Psoas muscle (tissue), 7 donors: ENCODE measurements at regions not wholly inside any gene's neighbourhood (a gene's known extent, or its start where the extent isn't known, plus 50 kb on each side); places are given as distances from the start of the nearest gene placed in this dataset.
"Not testable (repeated sequence)": the region's sequence is repeated elsewhere in the genome, so short reads cannot be mapped to it uniquely, and the experiment has no call there.

Source experiments
- ATAC-seq, 4 donors: fragments of 200-7000 bp; cut with Tn5 transposase; one replicate each; pipeline ENCODE4 v1.9.1; 2020; ENCODE audit warnings: moderate library complexity in 3 of 4, mild to moderate bottlenecking in 2 of 4
- DNase-seq, 2 donors: peaks; one replicate each; pipeline ENCODE4 v3.0.0-alpha.2; 2020
- H3K27ac ChIP-seq: fragments of 200-600 bp; one replicate; pipeline ENCODE4 v1.8.0; 2022
- H3K27me3 ChIP-seq, 3 donors: fragments of 200-600 bp in 1 of 3; one replicate each; pipeline versions ENCODE4 v1.6.1 to v1.8.0; 2013 to 2022; ENCODE audit warnings: low read length in 2 of 3, mild to moderate bottlenecking in 2 of 3, moderate library complexity in 1 of 3; ENCODE audit not compliant: insufficient read depth in 3 of 3
- H3K36me3 ChIP-seq, 2 donors: fragments of 200-600 bp in 1 of 2; one replicate each; pipeline versions ENCODE4 v1.6.1 to v1.8.0; 2013 to 2022; ENCODE audit warnings: low read depth in 1 of 2, mild to moderate bottlenecking in 1 of 2, moderate library complexity in 1 of 2; ENCODE audit not compliant: insufficient read depth in 1 of 2
- H3K4me1 ChIP-seq: fragments of 200-600 bp; one replicate; pipeline ENCODE4 v1.8.0; 2022
- H3K4me3 ChIP-seq: fragments of 200-600 bp; one replicate; pipeline ENCODE4 v1.8.0; 2022; ENCODE audit warnings: mild to moderate bottlenecking
- H3K9me3 ChIP-seq: fragments of 200-600 bp; one replicate; pipeline ENCODE4 v1.8.0; 2022
- CTCF ChIP-seq: fragments of 200-600 bp; IDR thresholded peaks from one replicate; pipeline ENCODE4 v1.8.0; 2022; ENCODE audit warnings: antibody characterized with exemption
- WGBS, 3 donors: extraction: QIAGEN DNeasy Blood & Tissue Kit; methylation state at CpG; one replicate each; pipeline versions ENCODE4 v1.1.6 to v1.1.7; 2013; 5-methylcytosine and 5-hydroxymethylcytosine counted together
- intact Hi-C, 2 donors: fragments of 100-400 bp; cut with DNase I; formaldehyde crosslinking; loops; one replicate each; pipeline versions ENCODE4 v1.11.0 to v1.14.2; 2022
- donor health status: healthy with polysubstance abuse.
- donor health status: DM: no; HTN: no; CAD: no; lungs with moderate emphysema.
- donor health status: Bipolar disorder and iron deficiency.
- donor health status: healthy.
- donor health status: DM: yes; HTN: yes; CAD: no.
- donor health status: DM: no; HTN: no; CAD: no.
- donor health status: DM: yes; HTN: yes; CAD: no.

- intact Hi-C loops: no loop called here
- no peaks in the 10 kb centered on the region for H3K27me3 ChIP-seq
- DNase-seq: no peak
Observed at GRCh38 chr5:18660511-18660910, 1026.3 kb downstream of the TAF11L14 start.

GRCh38 chr5:18662231-18662630 lies 1028.0 kb downstream of the TAF11L14 start:
- 86 to 89% (median 87%) methylated on average over 2 of the region's 2 CpGs for WGBS, 3 donors
- Histone ChIP-seq H3K36me3 (no peaks in the 10 kb centered on the region), H3K4me1 (no peaks in the 10 kb centered on the region), H3K9me3 (no peaks in the 10 kb centered on the region), H3K27ac (no peak overlapping the region), H3K4me3 (no peak overlapping the region), H3K27me3 (no peaks in the 10 kb centered on the region)
- DNase-seq: no peak
- intact Hi-C loops: no loop called here
- ATAC-seq: no peak
- TF ChIP-seq CTCF: no peak

More at GRCh38 chr5:18660511-18660910, 1026.3 kb downstream of the TAF11L14 start:
- no peak for ATAC-seq
- Histone ChIP-seq H3K4me3 (no peak overlapping the region), H3K9me3 (no peaks in the 10 kb centered on the region), H3K27ac (no peak overlapping the region), H3K36me3 (no peaks in the 10 kb centered on the region), H3K4me1 (no peaks in the 10 kb centered on the region)
- TF ChIP-seq CTCF: no peak

GRCh38 chr5:18674212-18674611 lies 1040.0 kb downstream of the TAF11L14 start:
- H3K4me1 ChIP-seq, H3K9me3 ChIP-seq, ATAC-seq, H3K36me3 ChIP-seq, H3K4me3 ChIP-seq, intact Hi-C loops, H3K27me3 ChIP-seq, H3K27ac ChIP-seq, DNase-seq: not testable (repeated sequence)
- WGBS, 3 donors: 68 to 84% (median 72%) methylated on average over 2 to 4 of the region's 4 CpGs

GRCh38 chr5:18675041-18675440 lies 1040.8 kb downstream of the TAF11L14 start:
- 68 to 90% (median 86%) methylated on average over 2 of the region's 2 CpGs for WGBS, 3 donors
- H3K9me3 ChIP-seq: peaks cover 4% of the 10 kb centered on the region
- ATAC-seq (no peak), DNase-seq (no peak)
- H3K36me3 ChIP-seq: no peaks in the 10 kb centered on the region
- intact Hi-C loops: no loop called here
- H3K4me3 ChIP-seq: no peak overlapping the region
- H3K4me1 ChIP-seq: no peaks in the 10 kb centered on the region
- H3K27ac ChIP-seq: no peak overlapping the region
- H3K27me3 ChIP-seq: no peaks in the 10 kb centered on the region
- no peak for TF ChIP-seq CTCF

GRCh38 chr5:18686253-18686652 lies 1052.0 kb downstream of the TAF11L14 start:
- 79 to 91% (median 86%) methylated on average over 3 of the region's 3 CpGs for WGBS, 3 donors
- intact Hi-C loops: no loop called here
- no peak for TF ChIP-seq CTCF

More at GRCh38 chr5:18686253-18686652, 1052.0 kb downstream of the TAF11L14 start:
- no peaks in the 10 kb centered on the region for H3K36me3 ChIP-seq
- H3K4me1 ChIP-seq: no peaks in the 10 kb centered on the region
- H3K27me3 ChIP-seq: no peaks in the 10 kb centered on the region
- no peak overlapping the region for H3K27ac ChIP-seq
- ATAC-seq: no peak
- H3K9me3 ChIP-seq: no peaks in the 10 kb centered on the region
- no peak overlapping the region for H3K4me3 ChIP-seq
- no peak for DNase-seq
